Activated T-cell treated with anti-CD3 and anti-CD28 coated beads, Interleukin-2, amount 50 U/mL, for 1 hour (primary cell): ENCODE measurements at regions not wholly inside any gene's neighbourhood (a gene's known extent, or its start where the extent isn't known, plus 50 kb on each side); places are given as distances from the start of the nearest gene placed in this dataset.
"Not testable (repeated sequence)": the region's sequence is repeated elsewhere in the genome, so short reads cannot be mapped to it uniquely, and the experiment has no call there.

Experiments
- DNase-seq: peaks from one replicate; pipeline ENCODE4 v3.0.0-alpha.2; 2020

- no peak for DNase-seq
Observed at GRCh38 chrX:45524805-45525204, 324.1 kb upstream of the DIPK2B start.

DNA sequence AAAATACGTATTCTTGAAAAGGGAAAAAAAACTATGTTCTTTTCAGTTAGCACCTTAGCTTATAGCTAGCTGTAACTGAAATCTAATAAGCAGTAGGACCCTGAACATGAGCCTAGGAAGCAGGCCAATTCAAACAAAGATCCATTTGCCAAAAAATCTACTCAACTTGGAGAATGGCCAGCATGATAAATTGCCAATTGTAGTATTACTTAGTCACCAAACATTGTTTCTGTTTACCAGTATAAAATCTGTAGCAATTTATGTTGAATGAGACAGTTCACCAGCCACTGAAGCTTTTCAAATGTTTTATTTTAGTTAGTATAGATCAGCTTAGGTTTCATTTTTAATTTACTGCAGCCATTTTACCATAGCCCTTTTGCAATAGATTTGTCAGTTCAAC is 323.6 kb upstream of the DIPK2B start:
- no peak for DNase-seq

GRCh38 chrX:45518552-45518951 is 317.9 kb upstream of the DIPK2B start:
- no peak for DNase-seq

DNA sequence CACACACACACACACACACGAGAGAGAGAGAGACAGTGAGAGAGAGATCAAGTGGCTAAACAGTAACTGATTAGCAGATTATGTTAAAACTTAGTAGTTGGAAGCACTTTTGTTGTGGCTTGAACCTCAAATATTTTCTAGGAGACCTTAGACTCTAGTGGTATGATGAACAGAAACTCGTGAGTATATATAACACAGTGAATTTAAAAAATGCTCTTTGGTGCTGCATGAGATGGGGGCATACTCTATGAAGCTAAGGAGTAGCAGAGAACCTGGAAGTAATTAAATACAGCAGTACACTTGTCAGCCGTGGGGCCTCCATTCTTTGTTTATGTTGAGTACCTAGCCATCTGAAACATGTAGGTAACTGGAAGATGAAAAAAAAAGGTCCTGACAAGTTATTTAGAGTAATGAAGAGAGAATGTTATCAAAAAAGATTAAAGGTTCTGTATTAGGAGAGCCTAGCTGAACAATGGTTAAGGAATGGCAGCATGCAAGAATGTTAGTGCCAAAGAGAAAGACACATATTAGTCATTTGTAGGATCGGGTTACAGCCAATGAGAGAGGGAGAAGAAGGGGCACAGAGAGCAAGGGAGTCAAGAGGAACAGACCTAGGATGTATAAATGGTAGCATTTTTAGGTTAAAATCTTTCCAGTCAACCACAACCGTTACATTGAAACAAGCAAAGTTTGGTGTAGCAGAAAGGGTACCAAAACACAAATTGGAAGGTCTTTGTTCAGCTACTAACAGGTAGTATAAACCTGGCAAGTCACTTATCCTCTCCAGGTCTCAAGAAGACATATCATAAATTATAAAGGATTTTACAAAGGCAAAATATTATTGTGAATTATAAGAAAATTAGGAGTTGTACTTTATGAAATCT is 316.7 kb upstream of the DIPK2B start:
- no peak for DNase-seq

- peak; percentile 26 for DNase-seq
Observed at GRCh38 chrX:45515262-45516215, 314.9 kb upstream of the DIPK2B start.

DNA sequence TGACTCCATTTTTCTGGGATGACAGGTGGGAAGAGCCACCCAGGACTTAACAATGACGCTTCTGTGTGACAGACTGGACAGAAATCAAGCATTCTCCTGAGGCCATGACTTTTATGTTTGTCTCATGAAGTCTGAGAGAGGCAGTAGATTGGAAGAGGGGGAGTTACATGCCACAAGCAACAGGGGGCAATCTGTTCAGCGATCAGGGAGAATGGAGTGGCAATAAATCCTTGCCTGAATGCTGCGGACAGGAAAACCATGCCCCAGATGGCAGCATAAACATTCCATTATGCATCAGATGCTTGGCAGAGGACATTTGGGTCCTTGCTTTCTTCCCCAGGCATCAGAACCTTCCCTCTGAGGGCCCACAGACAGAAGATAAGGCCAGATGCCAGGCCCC is 312.4 kb upstream of the DIPK2B start:
- DNase-seq, result no peak

DNA sequence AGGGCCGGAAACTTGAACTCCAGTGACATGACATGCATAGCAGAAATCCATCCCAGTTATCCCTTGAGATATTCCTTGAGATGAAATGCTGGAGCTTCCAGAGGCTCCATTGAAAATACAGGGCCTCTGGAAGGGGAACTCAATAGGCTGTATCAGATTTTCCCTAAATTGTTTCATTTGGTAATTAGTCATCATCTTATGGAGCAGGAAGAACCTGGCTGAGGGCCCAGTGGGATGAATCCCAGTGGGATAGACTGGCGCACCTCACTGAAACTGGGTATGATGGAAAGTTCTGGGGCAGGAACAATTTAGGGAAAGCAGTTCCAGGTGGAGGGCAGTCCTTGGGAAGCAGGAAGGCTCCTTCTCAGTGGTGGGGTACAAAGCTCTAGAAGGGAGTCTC is 307.8 kb upstream of the DIPK2B start:
- DNase-seq, result no peak

DNA sequence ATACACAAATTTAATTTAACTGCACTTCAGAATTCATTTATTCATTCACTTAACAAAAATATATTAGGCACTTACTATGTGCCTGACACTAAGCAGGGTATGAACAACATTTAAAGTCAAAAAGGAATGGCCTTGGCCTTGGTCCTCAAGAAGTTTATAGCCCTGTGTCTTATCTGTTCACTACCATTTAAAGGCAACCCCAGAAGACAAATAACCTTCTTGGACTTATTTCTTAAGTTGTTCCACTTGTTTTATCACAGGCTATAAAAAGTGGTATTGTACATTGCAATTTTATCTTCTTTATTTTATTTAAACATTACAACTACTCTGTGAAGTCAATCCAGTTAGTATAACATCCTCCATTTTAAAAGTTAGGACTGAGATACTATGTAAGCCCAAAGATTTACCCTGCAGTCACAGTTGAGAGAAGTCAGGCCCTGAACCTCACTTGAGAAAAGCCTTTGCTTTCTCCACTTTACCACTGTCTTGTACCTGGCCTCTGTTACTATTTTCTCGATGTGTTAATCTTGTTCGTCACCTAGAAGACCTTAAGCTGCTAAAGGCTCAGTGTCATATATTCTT is 305.6 kb upstream of the DIPK2B start:
- DNase-seq, result no peak

DNA sequence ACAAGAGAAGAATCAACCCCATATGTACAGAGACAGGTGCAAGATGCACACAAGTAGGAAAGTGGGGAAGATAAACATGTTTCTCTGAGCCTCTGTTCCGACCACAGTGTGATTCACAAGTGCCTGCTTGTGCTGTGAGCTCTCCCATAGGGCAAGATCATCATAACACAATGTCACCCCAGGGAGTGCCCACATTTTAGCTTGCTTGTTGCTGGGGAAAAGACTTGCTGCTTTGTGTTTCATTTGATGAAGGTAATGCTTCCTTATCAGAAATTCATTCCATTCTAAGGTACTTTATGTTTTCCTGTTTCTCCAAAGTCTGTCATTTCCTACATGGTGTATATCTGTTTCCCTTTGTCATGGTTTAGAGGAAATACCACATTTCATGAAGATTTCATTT is 304.5 kb upstream of the DIPK2B start:
- DNase-seq, result no peak

DNA sequence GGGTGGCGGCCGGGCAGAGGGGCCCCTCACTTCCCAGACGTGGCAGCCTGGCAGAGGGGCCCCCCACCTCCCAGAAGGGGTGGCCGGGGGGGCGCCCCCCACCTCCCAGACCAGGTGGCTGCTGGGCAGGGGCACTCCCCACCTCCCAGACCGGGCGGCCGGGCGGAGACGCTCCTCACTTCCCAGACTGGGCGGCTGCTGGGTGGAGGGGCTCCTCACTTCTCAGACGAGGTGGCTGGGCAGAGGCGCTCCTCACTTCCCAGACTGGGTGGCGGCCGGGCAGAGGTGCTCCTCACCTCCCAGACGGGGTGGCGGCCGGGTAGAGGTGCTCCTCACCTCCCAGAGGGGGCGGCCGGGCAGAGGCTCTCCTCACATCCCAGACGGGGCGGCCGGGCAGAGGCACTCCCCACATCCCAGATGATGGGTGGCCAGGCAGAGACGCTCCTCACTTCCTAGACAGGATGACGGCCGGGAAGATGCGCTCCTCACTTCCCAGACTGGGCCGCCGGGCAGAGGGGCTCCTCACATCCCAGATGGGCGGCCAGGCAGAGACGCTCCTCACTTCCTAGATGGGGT is 303.2 kb upstream of the DIPK2B start:
- DNase-seq, result not testable (repeated sequence)

GRCh38 chrX:45502396-45502795 is 301.7 kb upstream of the DIPK2B start:
- no peak for DNase-seq

- DNase-seq, result no peak
Observed at GRCh38 chrX:45497290-45497689, 296.6 kb upstream of the DIPK2B start.

DNA sequence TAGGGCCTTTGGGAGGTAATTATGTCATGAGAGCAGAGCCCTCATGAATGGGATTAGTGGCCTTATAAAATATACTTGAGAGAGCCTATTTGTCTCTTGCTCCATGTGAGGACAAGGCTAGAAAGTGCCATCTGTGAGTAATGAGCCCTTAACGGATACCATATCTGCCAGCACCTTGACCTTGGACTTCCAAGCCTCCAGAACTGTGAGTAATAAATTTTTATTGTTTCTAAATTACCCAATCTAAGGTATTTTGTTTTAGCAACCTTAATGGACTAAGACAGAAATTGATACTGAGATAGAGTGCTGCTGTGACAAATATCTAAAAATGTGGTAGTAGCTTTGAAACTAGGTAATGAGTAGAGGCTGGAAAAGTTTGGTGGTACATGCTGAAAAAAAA is 285.0 kb upstream of the DIPK2B start:
- DNase-seq, result no peak

- DNase-seq, result no peak
Observed at GRCh38 chrX:45479835-45480422, 279.3 kb upstream of the DIPK2B start.

GRCh38 chrX:45479196-45479834 is 278.6 kb upstream of the DIPK2B start:
- DNase-seq, result no peak

- DNase-seq, result no peak
Observed at GRCh38 chrX:45472968-45473367, 272.3 kb upstream of the DIPK2B start.

GRCh38 chrX:45467537-45467936 is 266.9 kb upstream of the DIPK2B start:
- not testable (repeated sequence) for DNase-seq

- DNase-seq, result not testable (repeated sequence)
Observed at GRCh38 chrX:45455732-45456131, 255.1 kb upstream of the DIPK2B start.

DNA sequence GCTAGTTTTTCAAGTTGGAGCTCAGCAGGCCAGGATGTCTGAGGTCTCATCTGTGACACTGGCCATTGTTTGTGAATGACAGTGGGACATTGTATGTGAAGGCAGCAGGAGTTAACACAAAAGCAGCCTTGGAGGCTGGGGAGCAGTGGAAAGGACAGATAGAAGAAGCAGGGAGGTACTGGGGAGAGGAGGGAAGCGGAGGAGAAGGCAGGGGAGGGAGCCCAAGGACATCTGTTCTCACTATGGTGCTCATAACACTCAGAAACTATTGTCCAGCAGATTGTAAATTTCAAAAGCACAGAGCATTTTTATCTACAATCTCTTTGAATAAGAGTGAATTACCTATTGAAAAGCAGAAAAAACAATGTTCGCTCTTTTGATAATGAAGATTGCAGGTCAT is 253.6 kb upstream of the DIPK2B start:
- DNase-seq, result no peak

DNA sequence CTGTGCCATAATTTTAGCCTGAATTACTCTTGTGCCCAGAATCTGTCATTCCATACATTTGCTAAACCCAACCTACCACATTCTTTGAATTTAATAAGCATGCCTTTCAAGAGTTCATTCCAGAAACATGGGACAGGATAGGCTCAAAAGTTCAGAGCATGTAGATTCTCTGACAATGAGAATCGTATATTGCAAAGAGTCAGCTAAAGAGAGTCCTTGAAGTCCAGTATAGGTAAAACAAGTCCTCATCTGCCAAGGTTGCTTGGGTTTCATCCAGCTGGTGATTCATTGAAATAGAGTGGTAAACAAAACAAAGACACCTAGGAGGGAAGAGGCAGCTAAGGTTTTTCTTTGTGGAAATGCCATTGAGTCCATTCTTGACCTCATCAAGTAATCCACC is 249.3 kb upstream of the DIPK2B start:
- DNase-seq, result no peak

GRCh38 chrX:45447995-45448394 is 247.3 kb upstream of the DIPK2B start:
- DNase-seq, result no peak

- no peak for DNase-seq
Observed at GRCh38 chrX:45447331-45447730, 246.7 kb upstream of the DIPK2B start.
